GM18505 (cell line): ENCODE measurements at regions not wholly inside any gene's neighbourhood (a gene's known extent, or its start where the extent isn't known, plus 50 kb on each side); places are given as distances from the start of the nearest gene placed in this dataset.

Source experiments
- ATAC-seq: cut with Tn5 transposase; IDR thresholded peaks from one replicate; pipeline ENCODE4 v1.9.1; 2021; ENCODE audit not compliant: unreplicated experiment
- POLR2A ChIP-seq: IDR thresholded peaks from 4 replicates; pipeline ENCODE4 v1.6.1; 2011; ENCODE audit warnings: borderline replicate concordance; ENCODE audit not compliant: insufficient read depth, insufficient read length; ENCODE audit errors: extremely low read depth

- no peak for TF ChIP-seq POLR2A
- no peak for ATAC-seq
Measured at GRCh38 chr18:38010037-38010436, 444.4 kb upstream of the CELF4 start.

DNA sequence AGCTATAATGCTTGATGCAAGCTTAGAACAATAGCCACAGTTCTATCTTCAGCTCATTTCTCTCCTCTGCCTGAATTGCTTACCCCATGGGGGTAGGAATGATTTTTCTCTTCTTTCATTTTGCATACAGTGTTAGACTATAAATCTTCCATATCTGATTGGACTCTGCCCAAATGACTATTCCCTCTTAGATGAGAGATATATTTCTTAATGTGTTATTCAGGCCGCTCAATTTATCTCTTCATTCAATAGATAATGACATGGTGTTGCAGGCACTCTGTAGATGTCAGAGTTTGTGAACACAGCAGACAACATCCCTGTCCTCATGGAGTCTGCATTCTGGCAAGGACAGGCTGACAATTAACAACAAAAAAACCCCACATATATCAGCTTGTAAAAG lies 443.7 kb upstream of the CELF4 start:
- TF ChIP-seq POLR2A: no peak
- ATAC-seq: no peak

DNA sequence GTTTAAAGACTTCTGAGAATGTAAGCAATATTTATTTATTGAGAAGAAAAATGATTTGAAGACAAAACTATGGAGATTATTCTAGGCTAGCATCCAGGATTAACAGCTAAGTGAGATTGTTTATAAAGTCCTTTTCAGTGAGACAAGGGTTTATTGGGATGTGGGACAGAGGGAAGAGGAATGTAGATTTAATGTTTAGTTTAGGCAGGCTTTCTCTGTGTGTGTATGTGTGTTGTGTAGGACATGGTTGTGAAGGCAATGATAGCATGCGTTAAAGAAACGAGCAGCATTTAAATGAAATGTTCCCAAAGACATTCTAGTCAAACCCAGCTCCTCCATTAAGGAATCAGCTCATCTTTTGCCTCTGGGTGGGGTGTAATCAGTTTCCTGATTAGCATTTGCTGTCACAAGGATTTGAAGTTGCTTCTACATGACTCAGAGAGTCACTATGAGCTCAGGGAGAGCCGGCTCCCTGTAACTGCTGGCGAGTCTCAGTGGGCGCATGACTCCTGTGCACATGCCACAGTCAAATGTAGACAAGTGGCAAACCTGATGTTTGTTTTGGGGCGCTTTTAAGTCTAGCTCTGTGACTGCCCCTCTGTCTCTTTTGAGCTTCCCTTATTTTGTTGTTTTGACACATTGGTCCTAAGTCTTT lies 442.2 kb upstream of the CELF4 start:
- no peak for ATAC-seq
- no peak for TF ChIP-seq POLR2A

DNA sequence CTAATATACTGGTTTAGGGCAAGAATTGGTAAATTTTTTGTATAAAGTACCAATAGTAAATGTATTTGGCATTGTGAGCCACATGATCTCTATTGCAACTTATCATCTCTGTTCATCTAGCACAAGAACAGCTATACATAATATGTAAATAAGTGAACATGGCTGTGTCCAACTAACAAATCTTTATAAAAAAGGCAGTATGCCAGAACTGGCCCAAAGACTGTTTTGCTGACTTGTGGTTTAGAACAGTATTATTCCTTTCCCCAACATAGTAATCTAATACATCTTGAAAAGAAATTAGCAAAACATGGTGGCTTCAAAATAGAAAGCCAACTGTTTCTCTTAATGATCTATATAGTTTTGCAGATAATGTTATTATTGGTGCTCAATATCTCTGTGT lies 441.4 kb upstream of the CELF4 start:
- ATAC-seq: no peak
- no peak for TF ChIP-seq POLR2A

DNA sequence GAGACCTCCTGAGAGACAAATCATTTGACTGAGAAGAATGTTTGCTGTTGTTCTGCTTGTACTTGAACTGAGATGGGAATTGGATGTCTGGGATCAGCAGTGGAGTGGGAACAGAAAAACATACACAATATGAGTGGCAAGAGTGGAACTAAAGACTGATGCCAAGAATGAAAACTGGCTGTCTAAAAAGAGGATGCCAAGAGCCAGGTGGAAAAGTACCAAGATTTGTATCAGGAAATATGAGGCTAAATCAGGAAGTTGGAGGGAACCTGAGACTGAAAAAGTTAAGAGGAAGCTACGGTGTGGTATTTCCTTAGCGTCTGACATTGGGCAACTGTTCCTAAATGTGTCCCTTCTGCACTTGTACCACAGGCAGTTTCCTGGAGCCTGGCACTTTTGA lies 440.9 kb upstream of the CELF4 start:
- no peak for TF ChIP-seq POLR2A
- ATAC-seq: no peak

GRCh38 chr18:37997695-37998094 lies 432.1 kb upstream of the CELF4 start:
- no peak for ATAC-seq
- no peak for TF ChIP-seq POLR2A

GRCh38 chr18:37987901-37988300 lies 422.3 kb upstream of the CELF4 start:
- TF ChIP-seq POLR2A: no peak
- ATAC-seq: no peak

GRCh38 chr18:37986665-37987064 lies 421.1 kb upstream of the CELF4 start:
- no peak for TF ChIP-seq POLR2A
- ATAC-seq: no peak

DNA sequence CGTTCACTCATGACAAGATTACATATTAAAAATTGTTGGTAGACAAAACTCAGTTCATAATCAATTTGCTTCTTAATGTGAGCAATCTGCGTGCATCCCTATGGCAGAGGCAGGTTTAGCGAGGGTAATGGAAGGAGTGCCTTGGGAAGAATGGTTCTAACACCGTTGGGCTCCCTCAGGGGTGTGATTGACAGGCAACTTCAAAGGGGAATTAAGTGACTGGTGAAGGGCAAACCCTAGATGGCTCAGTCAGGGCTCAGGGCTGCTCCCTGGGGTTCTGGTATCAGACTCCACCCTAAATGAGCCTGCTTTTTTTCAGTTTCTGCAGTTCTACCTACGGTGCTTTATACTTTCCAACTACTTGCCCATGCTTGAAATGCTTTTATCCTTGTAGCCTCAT lies 419.5 kb upstream of the CELF4 start:
- ATAC-seq: no peak
- TF ChIP-seq POLR2A: no peak

DNA sequence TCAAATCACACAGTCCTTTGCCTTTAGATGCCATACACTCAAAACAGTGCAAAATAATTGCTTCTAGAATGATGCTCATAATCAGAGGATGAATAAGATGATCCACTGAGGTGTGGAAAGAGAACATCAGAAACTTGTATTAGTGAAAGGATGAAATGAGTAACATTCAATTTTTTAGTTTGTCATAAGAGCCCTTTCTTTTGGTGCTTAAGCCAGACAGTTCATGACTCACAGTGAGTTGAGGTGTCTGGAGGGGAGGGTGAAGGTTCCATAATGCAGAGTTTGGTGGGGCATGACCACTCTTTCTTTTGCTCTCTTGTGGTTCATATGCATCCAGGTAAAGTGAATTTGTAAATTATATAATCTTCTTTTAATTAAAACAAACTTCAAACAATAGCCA lies 415.0 kb upstream of the CELF4 start:
- no peak for ATAC-seq
- no peak for TF ChIP-seq POLR2A

- no peak for TF ChIP-seq POLR2A
- ATAC-seq: no peak
Measured at GRCh38 chr18:37975446-37975845, 409.8 kb upstream of the CELF4 start.

- TF ChIP-seq POLR2A: no peak
- no peak for ATAC-seq
Measured at GRCh38 chr18:37967261-37967660, 401.7 kb upstream of the CELF4 start.

- TF ChIP-seq POLR2A: no peak
- ATAC-seq: no peak
Measured at GRCh38 chr18:37965572-37965970, 400.0 kb upstream of the CELF4 start.

- no peak for TF ChIP-seq POLR2A
- ATAC-seq: no peak
Measured at GRCh38 chr18:37964885-37965571, 399.4 kb upstream of the CELF4 start.
